Nucleus accumbens (tissue), 56 donors: ENCODE measurements at regions not wholly inside any gene's neighbourhood (a gene's known extent, or its start where the extent isn't known, plus 50 kb on each side); places are given as distances from the start of the nearest gene placed in this dataset.

Source experiments
- DNase-seq, 56 donors: peaks; one replicate each; lab custom pipeline; 2025; lab: John Stamatoyannopoulos, UW

DNA sequence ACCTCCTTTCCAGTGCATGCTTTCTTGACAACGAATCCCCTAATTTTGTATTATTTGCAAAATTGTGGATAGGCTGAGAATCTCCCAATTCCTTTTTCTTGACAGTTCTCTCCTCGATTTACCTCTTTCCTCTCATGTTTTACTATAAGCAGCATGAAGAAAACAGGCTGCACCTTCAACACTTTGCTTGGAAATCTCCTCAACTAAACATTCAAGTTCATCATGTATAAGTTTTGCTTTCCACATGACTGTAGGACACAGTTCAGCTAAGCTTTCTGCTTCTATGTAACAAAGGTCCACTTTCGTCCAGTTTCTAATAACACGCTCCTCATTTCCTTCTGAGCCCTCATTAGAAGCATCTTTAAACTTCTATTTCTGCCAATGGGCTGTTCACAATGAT lies 199.0 kb upstream of the NLRP1 start:
- DNase-seq, result no peak

- DNase-seq, result no peak
Measured at GRCh38 chr17:5783851-5784250, 199.5 kb upstream of the NLRP1 start.

- no peak for DNase-seq
Measured at GRCh38 chr17:5784791-5785190, 200.5 kb upstream of the NLRP1 start.

GRCh38 chr17:5785338-5785737 lies 201.0 kb upstream of the NLRP1 start:
- DNase-seq, result no peak

DNA sequence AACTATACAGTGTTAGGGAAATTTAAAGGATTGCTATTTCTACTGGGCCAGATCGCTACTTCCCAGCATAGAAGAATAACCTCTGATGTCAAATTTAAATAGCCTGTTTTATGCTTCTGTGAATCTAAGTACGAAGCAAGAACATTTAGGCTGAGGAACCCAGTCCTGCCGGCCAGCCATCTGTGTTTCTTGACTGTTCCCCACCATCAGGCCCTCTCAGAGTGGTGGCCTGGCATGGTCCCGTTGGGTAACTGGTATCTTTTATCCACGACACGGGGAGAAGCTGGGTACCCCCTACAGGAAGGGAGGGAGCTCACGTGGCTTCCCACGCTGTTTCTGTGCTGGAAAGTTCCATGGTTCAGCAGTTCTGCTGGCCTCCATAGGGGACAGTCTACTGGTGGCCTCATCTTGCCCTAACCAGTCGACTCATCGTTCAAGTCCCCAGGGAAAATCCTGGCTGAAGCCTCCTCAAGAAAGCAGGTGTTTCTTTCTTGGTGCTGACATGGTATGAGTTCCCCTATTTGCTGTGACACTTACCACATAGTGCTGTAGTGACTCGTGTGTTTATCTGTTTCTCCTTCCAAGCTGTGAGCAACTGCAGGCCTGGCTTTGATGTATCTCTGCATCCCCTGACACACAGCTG lies 201.7 kb upstream of the NLRP1 start:
- no peak for DNase-seq

- DNase-seq, result no peak
Measured at GRCh38 chr17:5786510-5786875, 202.2 kb upstream of the NLRP1 start.

DNA sequence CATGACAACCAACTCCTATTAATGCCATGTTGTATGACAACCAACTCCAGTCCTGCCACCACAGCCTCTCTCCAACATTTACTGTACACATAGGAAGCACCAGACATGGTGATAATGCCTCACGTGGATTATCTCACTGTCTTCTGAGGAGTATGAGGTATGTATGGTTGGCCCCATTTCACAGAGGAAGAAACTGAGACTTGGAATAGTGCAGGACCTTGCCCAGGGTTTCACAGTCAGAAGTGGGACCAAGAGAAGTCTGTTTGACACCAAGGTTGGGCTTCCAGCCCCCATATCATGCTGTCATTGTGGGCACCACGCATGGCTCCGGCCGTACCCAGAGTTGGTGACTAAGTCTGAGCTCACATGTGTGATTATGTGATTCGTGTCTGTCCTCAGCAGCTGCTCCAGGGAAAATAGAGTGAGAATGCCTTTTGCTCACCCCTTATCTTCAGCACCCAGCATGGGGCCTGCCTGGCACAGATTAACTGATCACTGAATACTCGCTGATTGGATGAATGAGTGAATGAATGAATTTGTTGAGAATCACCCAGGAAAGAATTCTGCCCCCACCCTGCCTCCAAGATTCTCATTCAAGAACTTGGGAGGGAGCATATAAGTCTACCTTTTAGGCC lies 204.1 kb upstream of the NLRP1 start:
- DNase-seq, result no peak

GRCh38 chr17:5789528-5789927 lies 205.2 kb upstream of the NLRP1 start:
- no peak for DNase-seq

- no peak for DNase-seq
Measured at GRCh38 chr17:5793157-5793556, 208.8 kb upstream of the NLRP1 start.

- no peak for DNase-seq
Measured at GRCh38 chr17:5793899-5794298, 209.6 kb upstream of the NLRP1 start.

DNA sequence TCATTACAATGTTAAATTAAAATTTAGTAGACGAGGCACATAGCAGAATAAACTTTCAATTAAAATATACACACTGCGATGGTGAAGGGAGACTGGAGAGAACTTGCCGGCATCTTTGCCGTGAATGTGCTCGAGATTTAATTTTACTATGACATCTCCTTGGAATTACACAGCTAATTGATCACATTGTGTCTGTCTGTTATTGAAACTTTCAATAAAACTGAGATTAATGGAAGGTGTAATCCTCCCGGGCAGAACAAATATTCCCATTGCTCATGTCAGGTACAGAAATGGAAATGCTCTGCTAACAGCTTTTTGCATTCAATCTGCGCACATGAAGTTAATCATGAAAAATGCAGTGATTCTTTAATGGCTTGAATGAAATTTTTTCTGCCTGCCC lies 210.1 kb upstream of the NLRP1 start:
- no peak for DNase-seq

DNA sequence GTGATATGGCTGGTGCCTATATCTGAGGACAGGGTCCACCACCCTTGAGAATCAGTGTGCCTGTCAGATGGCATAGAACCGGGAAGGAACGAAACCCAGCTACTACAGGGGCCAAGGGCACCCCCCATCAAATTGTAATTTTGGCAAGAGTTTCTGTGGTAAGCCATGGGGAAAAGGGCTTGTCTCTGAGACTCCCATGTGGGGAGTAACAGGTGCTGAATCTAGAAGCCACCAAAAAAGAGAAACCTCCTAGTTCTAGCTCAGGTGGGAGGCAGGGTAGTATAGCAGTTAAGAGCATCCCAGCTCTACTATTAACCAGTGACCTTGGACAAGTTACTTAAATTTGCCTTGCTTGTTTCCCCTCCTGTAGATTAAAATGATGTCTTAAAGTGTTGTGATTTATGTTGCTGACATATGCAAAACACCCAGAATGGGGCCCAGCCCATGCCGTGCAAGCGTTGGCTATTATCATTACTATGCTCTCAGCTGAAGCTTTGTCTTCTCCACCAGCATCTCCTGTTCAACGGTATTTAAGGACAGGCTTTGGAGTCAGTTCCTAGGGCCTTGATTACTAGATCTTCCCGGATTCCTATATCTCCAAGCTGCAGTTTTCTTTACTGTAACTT lies 210.7 kb upstream of the NLRP1 start:
- DNase-seq, result no peak

DNA sequence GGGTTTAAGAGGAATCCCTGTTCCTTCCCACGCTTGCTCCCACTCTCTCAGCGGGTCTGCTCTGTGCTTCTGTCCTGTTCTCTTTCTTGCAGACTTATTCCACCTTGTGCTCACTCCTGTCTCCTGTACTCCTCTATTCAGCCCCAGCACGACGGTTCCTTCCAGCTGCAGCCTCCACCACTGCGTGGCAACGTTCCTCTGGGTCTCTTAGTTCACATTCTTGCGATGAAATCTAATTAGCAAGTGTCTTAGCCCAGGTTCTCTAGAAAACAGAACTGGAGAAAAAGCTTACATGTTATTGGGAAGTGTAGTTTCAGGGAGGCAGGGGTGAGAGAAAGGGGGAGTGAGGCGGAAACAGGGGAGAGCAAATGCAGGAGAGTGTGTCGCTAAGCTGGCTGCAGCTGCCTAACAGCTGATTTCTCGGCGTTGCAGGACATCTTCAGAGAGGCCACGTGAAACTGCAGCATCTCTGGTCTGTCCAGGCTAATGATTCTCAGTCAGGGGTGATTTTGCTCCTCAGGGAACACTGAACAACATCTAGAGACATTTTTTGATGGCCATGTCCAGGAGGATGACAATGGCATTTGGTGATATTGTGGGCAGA lies 213.2 kb upstream of the NLRP1 start:
- DNase-seq, result peak in 2 of 56 donors; percentile 6 to 8

GRCh38 chr17:5798094-5798493 lies 213.8 kb upstream of the NLRP1 start:
- DNase-seq, result no peak

- DNase-seq, result no peak
Measured at GRCh38 chr17:5800131-5800530, 215.8 kb upstream of the NLRP1 start.

- DNase-seq, result no peak
Measured at GRCh38 chr17:5800646-5801045, 216.3 kb upstream of the NLRP1 start.

DNA sequence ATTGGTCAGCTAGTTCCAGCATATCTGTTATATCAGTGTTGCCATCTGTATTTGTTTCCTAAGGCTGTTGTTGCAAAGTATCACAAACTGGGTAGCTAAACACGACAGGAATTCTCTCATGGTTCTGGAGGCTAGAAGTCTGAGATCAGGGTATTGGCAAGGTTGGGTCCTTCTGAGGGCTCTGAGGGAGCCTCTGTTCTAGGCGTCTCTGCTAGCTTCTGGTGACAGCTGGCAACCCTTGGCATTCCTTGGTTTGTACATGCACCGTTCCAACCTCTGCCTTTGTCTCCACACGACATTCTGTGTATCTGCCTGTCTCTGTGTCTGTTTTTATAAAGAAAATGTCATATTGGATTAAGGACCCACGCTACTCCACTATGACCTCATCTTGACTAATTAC lies 219.9 kb upstream of the NLRP1 start:
- no peak for DNase-seq

DNA sequence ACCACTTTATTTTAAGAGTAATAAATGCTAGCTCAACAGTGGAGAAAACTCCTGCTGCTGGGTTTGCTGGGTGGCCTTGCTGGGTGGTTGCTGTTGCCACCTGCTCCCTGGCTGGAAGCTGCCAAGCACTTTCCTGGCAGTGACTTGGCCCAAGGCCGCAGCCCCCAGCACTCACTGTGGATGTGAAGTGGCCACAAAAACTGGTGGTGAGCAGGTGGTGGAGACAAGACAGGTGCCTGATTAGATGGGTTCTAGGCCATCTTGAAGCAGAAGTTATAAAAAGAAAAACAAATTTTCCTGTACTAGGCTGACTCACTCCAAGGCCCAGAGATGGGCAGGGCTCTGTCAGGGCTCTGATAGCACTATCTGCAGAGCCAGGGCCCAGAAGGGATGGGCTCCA lies 224.7 kb upstream of the NLRP1 start:
- DNase-seq, result no peak

GRCh38 chr17:5809580-5810188 lies 225.4 kb upstream of the NLRP1 start:
- DNase-seq, result no peak

GRCh38 chr17:5812590-5812989 lies 228.3 kb upstream of the NLRP1 start:
- DNase-seq, result no peak

GRCh38 chr17:5813357-5813756 lies 229.0 kb upstream of the NLRP1 start:
- DNase-seq, result no peak
